ENCODE measurements at regions not wholly inside any gene's neighbourhood (a gene's known extent, or its start where the extent isn't known, plus 50 kb on each side); places are given as distances from the start of the nearest gene placed in this dataset.
"Not testable (repeated sequence)": the region's sequence is repeated elsewhere in the genome, so short reads cannot be mapped to it uniquely, and the experiment has no call there.

- peak; percentile 27 for DNase-seq (ENCODE audit: low read depth, low spot score)
- TF ChIP-seq, protein P1, sequence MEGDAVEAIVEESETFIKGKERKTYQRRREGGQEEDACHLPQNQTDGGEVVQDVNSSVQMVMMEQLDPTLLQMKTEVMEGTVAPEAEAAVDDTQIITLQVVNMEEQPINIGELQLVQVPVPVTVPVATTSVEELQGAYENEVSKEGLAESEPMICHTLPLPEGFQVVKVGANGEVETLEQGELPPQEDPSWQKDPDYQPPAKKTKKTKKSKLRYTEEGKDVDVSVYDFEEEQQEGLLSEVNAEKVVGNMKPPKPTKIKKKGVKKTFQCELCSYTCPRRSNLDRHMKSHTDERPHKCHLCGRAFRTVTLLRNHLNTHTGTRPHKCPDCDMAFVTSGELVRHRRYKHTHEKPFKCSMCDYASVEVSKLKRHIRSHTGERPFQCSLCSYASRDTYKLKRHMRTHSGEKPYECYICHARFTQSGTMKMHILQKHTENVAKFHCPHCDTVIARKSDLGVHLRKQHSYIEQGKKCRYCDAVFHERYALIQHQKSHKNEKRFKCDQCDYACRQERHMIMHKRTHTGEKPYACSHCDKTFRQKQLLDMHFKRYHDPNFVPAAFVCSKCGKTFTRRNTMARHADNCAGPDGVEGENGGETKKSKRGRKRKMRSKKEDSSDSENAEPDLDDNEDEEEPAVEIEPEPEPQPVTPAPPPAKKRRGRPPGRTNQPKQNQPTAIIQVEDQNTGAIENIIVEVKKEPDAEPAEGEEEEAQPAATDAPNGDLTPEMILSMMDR (IDR thresholded peaks at IDR 0.05; ENCODE audit: low read depth, low read length) = peak; percentile 60
- in situ Hi-C loops (cut with HindIII; ENCODE audit: low sequenced_read_pairs); H3K4me3 ChIP-seq (ENCODE audit: low read depth, low read length): not testable (repeated sequence)
Measured at GRCh38 chr17:45592433-45592923, 102.0 kb upstream of the PLEKHM1 start.

- DNase-seq (ENCODE audit: low read depth, low spot score); in situ Hi-C loops (cut with HindIII; ENCODE audit: low sequenced_read_pairs): not testable (repeated sequence)
Measured at GRCh38 chr17:45596347-45596746, 105.8 kb upstream of the PLEKHM1 start.

GRCh38 chr17:45600052-45601012, 109.8 kb upstream of the PLEKHM1 start:
- H3K4me3 ChIP-seq (ENCODE audit: low read depth, low read length); DNase-seq (ENCODE audit: low read depth, low spot score); in situ Hi-C loops (cut with HindIII; ENCODE audit: low sequenced_read_pairs): not testable (repeated sequence)

More at GRCh38 chr17:45596347-45596746, 105.8 kb upstream of the PLEKHM1 start:
- not testable (repeated sequence) for H3K4me3 ChIP-seq (ENCODE audit: low read depth, low read length)

DNA sequence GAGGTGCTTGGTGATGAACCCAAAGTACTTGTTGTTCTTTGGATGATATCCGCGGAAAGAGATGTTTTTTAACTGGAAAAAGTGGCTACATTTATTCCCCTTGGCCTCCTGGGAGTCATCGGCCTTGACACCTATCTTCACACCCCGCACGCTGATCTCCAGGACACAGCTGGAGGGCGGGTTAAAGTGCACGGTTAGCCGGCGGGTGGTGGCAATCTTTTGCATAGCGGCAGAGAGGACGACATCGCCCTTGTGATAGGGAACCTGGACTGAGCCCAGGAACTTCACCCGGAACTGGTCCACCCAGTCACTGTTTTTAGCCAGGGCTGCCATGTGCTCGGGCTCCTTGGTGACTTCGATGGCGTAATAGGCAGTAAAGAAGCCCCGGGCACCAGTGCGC, 110.5 kb upstream of the PLEKHM1 start:
- DNase-seq (ENCODE audit: low read depth, low spot score); H3K4me3 ChIP-seq (ENCODE audit: low read depth, low read length); in situ Hi-C loops (cut with HindIII; ENCODE audit: low sequenced_read_pairs): not testable (repeated sequence)

GRCh38 chr17:45601605-45602539, 111.4 kb upstream of the PLEKHM1 start:
- H3K4me3 ChIP-seq (ENCODE audit: low read depth, low read length); DNase-seq (ENCODE audit: low read depth, low spot score); in situ Hi-C loops (cut with HindIII; ENCODE audit: low sequenced_read_pairs): not testable (repeated sequence)

- in situ Hi-C loops (cut with HindIII; ENCODE audit: low sequenced_read_pairs); H3K4me3 ChIP-seq (ENCODE audit: low read depth, low read length); DNase-seq (ENCODE audit: low read depth, low spot score): not testable (repeated sequence)
Measured at GRCh38 chr17:45605751-45606150, 115.2 kb upstream of the PLEKHM1 start.

GRCh38 chr17:45619984-45620405, 129.5 kb upstream of the PLEKHM1 start:
- H3K4me3 ChIP-seq (ENCODE audit: low read depth, low read length) = peak overlapping the region; percentile 30
- DNase-seq (ENCODE audit: low read depth, low spot score); in situ Hi-C loops (cut with HindIII; ENCODE audit: low sequenced_read_pairs): not testable (repeated sequence)

- peak overlapping the region; percentile 30 for H3K4me3 ChIP-seq (ENCODE audit: low read depth, low read length)
- in situ Hi-C loops (cut with HindIII; ENCODE audit: low sequenced_read_pairs); DNase-seq (ENCODE audit: low read depth, low spot score): not testable (repeated sequence)
Measured at GRCh38 chr17:45620468-45620867, 129.9 kb upstream of the PLEKHM1 start.

DNA sequence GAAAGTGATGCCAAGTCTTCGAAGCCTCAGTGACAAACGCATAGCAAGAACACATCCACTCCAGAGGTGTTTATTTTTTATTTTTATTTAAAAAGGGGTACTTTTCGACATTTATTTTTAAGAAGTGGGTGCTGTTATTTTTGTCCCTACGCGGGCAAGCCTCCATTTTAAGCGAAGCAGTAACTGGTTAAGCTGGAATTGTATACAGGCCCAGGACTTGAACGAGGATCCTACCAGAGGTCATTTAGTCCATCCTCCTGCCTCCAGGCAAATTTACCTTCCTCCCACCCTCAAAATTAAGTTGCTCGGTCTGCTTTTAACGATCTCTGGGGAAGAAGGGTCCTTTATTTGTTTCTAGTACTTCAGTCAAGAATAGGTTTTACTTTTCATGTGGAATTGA, 130.6 kb upstream of the PLEKHM1 start:
- H3K4me3 ChIP-seq (ENCODE audit: low read depth, low read length); in situ Hi-C loops (cut with HindIII; ENCODE audit: low sequenced_read_pairs); DNase-seq (ENCODE audit: low read depth, low spot score): not testable (repeated sequence)

GRCh38 chr17:45622295-45622694, 131.8 kb upstream of the PLEKHM1 start:
- in situ Hi-C loops (cut with HindIII; ENCODE audit: low sequenced_read_pairs); DNase-seq (ENCODE audit: low read depth, low spot score); H3K4me3 ChIP-seq (ENCODE audit: low read depth, low read length): not testable (repeated sequence)

GRCh38 chr17:45628019-45628418, 137.5 kb upstream of the PLEKHM1 start:
- in situ Hi-C loops (cut with HindIII; ENCODE audit: low sequenced_read_pairs) = no loop called here
- DNase-seq (ENCODE audit: low read depth, low spot score) = no peak
- TF ChIP-seq, protein P1 (IDR thresholded peaks at IDR 0.05; ENCODE audit: low read depth, low read length) = no peak
- H3K4me3 ChIP-seq (ENCODE audit: low read depth, low read length) = no peak overlapping the region

Measured in astrocyte of the spinal cord (primary cell).